Endothelial cell of umbilical vein (primary cell): ENCODE measurements at regions not wholly inside any gene's neighbourhood (a gene's known extent, or its start where the extent isn't known, plus 50 kb on each side); places are given as distances from the start of the nearest gene placed in this dataset.
A peak's percentile ranks its signal among the peaks of the same experiment; 100 is the strongest.

Experiments used
- BruUV-seq: library from RNA; stranded (reverse); fragments of 400-500 nt; replicated peaks from 2 replicates; lab custom pipeline; 2021; lab: Mats Ljungman, UMichigan
- CTCF ChIA-PET: fragments of 300-600, 350-600 bp; sonication (Branson Sonifier 250); formaldehyde crosslinking; loops from one replicate; lab custom pipeline; 2021; ENCODE audit warnings: antibody characterized with exemption, inconsistent platforms; lab: Charles Lee
- POLR2A ChIA-PET: fragments of 300-600, 350-600 bp; sonication (Branson Sonifier 250); formaldehyde crosslinking; loops from one replicate; lab custom pipeline; 2021; ENCODE audit warnings: antibody characterized with exemption, inconsistent platforms; lab: Charles Lee
- DNase-seq: peaks from one replicate; pipeline ENCODE4 v3.0.0-alpha.2; 2011; ENCODE audit warnings: low read depth, low spot score
- FAIRE-seq: peaks from 2 replicates; lab custom pipeline; 2011; peaks lifted over from hg19 to GRCh38; lab: Jason Lieb, UNC
- H2AFZ ChIP-seq: 2 replicates; pipeline ENCODE4 v1.6.0; 2012; ENCODE audit warnings: low read depth, low read length, control low read depth, inconsistent platforms
- H3K27ac ChIP-seq: 2 replicates; pipeline ENCODE4 v1.5.1; 2011; ENCODE audit warnings: low read depth, mild to moderate bottlenecking, control low read depth, low read length, moderate library complexity; ENCODE audit not compliant: insufficient read depth
- H3K27me3 ChIP-seq, 2 experiments: 2 replicates each; pipeline versions ENCODE4 v1.6.0 to v1.6.1; 2011; ENCODE audit warnings: low read length in 2 of 2, mixed read lengths in 1 of 2; ENCODE audit not compliant: control insufficient read depth in 2 of 2, insufficient read depth in 2 of 2
- H3K36me3 ChIP-seq, 2 experiments: 2 replicates in 1 of 2; 3 replicates in 1 of 2; pipeline ENCODE4 v1.5.1; 2011; ENCODE audit warnings: low read length in 2 of 2, mild to moderate bottlenecking in 1 of 2, moderate library complexity in 1 of 2; ENCODE audit not compliant: control insufficient read depth in 2 of 2, insufficient read depth in 2 of 2; ENCODE audit errors: extremely low read depth in 1 of 2
- H3K4me1 ChIP-seq: 3 replicates; pipeline ENCODE4 v1.5.1; 2011; ENCODE audit warnings: mild to moderate bottlenecking, low read length; ENCODE audit not compliant: control insufficient read depth, insufficient read depth; ENCODE audit errors: extremely low read depth
- H3K4me2 ChIP-seq: 2 replicates; pipeline ENCODE4 v1.6.1; 2011; ENCODE audit warnings: low read length, control low read depth, mixed read lengths; ENCODE audit not compliant: insufficient read depth
- H3K4me3 ChIP-seq, 3 experiments: fragments of 200-600 bp in 1 of 3; sonication (generic), shearing (Covaris generic) in 1 of 3; replicated peaks in 1 of 3; 2 replicates each; pipeline ENCODE4 v1.5.1; 2011 to 2016; ENCODE audit warnings: control low read depth in 3 of 3, low read length in 3 of 3, mild to moderate bottlenecking in 2 of 3, inconsistent platforms in 1 of 3, low read depth in 1 of 3, moderate library complexity in 1 of 3; ENCODE audit not compliant: insufficient read depth in 1 of 3
- H3K79me2 ChIP-seq: 2 replicates; pipeline ENCODE4 v1.6.0; 2012; ENCODE audit warnings: low read length, inconsistent platforms; ENCODE audit not compliant: control insufficient read depth, insufficient read depth
- H3K9ac ChIP-seq: replicated peaks from 2 replicates; pipeline ENCODE3; 2011; ENCODE audit warnings: low read length, control low read depth; ENCODE audit not compliant: insufficient read depth; ENCODE audit errors: extremely low read depth
- H3K9me1 ChIP-seq: replicated peaks from 3 replicates; pipeline ENCODE4 v1.6.0; 2011; ENCODE audit warnings: mild to moderate bottlenecking, low read length; ENCODE audit not compliant: control insufficient read depth, insufficient read depth; ENCODE audit errors: extremely low read depth
- H3K9me3 ChIP-seq: replicated peaks from 2 replicates; pipeline ENCODE4 v1.5.1; 2012; ENCODE audit warnings: low read length, inconsistent platforms; ENCODE audit not compliant: control insufficient read depth, insufficient read depth
- H4K20me1 ChIP-seq: replicated peaks from 2 replicates; pipeline ENCODE3; 2011; ENCODE audit warnings: mild to moderate bottlenecking, low read length; ENCODE audit not compliant: control insufficient read depth, insufficient read depth; ENCODE audit errors: extremely low read depth
- CTCF ChIP-seq, 2 donors: IDR thresholded peaks; 1 replicate in 1 of 2; 2 replicates in 1 of 2; pipeline ENCODE4 v1.5.1; 2011; ENCODE audit warnings: low read length in 2 of 2, mild to moderate bottlenecking in 2 of 2, moderate library complexity in 2 of 2, control low read depth in 1 of 2, inconsistent platforms in 1 of 2, low read depth in 1 of 2; ENCODE audit not compliant: insufficient read depth in 1 of 2; ENCODE audit errors: extremely low read depth in 1 of 2
- EZH2 ChIP-seq: IDR thresholded peaks from 2 replicates; pipeline ENCODE4 v1.6.1; 2012; ENCODE audit warnings: borderline replicate concordance, low read depth, mild to moderate bottlenecking, moderate library complexity, low read length, inconsistent platforms; ENCODE audit not compliant: severe bottlenecking
- FOS ChIP-seq: IDR thresholded peaks from 2 replicates; pipeline ENCODE4 v1.6.1; 2011; ENCODE audit warnings: mild to moderate bottlenecking, low read length, moderate library complexity, borderline replicate concordance; ENCODE audit not compliant: insufficient read depth
- MAX ChIP-seq: IDR thresholded peaks from 2 replicates; pipeline ENCODE4 v1.6.1; 2011; ENCODE audit not compliant: insufficient read depth, insufficient read length
- POLR2AphosphoS5 ChIP-seq: IDR thresholded peaks from 2 replicates; pipeline ENCODE4 v1.6.1; 2012; ENCODE audit warnings: low read depth, mild to moderate bottlenecking, control low read depth, low read length, moderate library complexity; ENCODE audit not compliant: insufficient read depth
- dilution Hi-C: fragments of 300-500 bp; cut with MboI; formaldehyde crosslinking; loops from one replicate; pipeline ENCODE4 v1.15.0; 2019; ENCODE audit warnings: low sequenced_read_pairs; ENCODE audit not compliant: extremely low pct_ligation_motif_present
- intact Hi-C: fragments of 100-400 bp; cut with micrococcal nuclease; formaldehyde crosslinking; loops from one replicate; pipeline ENCODE4 v1.10.0; 2022

- DNase-seq (peak; percentile 21), FAIRE-seq (no peak)
- H3K27ac ChIP-seq = no peak overlapping the region
- H3K9ac ChIP-seq = no peak overlapping the region
- no peaks in the 10 kb centered on the region for H4K20me1 ChIP-seq
- H2AFZ ChIP-seq = peak overlapping the region; percentile 45
- H3K9me1 ChIP-seq = no peaks in the 10 kb centered on the region
- no peaks in the 10 kb centered on the region for H3K27me3 ChIP-seq
- ChIA-PET CTCF (no interaction called here), POLR2A (no interaction called here)
- H3K79me2 ChIP-seq = no peaks in the 10 kb centered on the region
- BruUV-seq = no TSS peak
- no peaks in the 10 kb centered on the region for H3K36me3 ChIP-seq
- no peak for TF ChIP-seq MAX
- TF ChIP-seq EZH2 = no peak
- no peak for TF ChIP-seq POLR2AphosphoS5
- TF ChIP-seq FOS = no peak
- TF ChIP-seq CTCF (IDR thresholded peaks at IDR 0.05; ENCODE audit: extremely low read depth in 1 of 2, insufficient read depth in 1 of 2, low read depth in 1 of 2, low read length in 2 of 2) = no peak
- no peaks in the 10 kb centered on the region for H3K4me1 ChIP-seq
- intact Hi-C loops = no loop called here
- no peaks in the 10 kb centered on the region for H3K9me3 ChIP-seq
- H3K4me3 ChIP-seq = no peak overlapping the region
- dilution Hi-C loops = no loop called here
- no peak overlapping the region for H3K4me2 ChIP-seq
Measured at GRCh38 chr3:106839576-106840280, 537.5 kb upstream of the CCDC54 start.
